NCI-H1105 treated with DMSO at 0.1 percent for 48 hours (cell line): ENCODE measurements at regions not wholly inside any gene's neighbourhood (a gene's known extent, or its start where the extent isn't known, plus 50 kb on each side); places are given as distances from the start of the nearest gene placed in this dataset.

Experiments
- DNase-seq: peaks from one replicate; lab custom pipeline; 2025; lab: John Stamatoyannopoulos, UW

DNA sequence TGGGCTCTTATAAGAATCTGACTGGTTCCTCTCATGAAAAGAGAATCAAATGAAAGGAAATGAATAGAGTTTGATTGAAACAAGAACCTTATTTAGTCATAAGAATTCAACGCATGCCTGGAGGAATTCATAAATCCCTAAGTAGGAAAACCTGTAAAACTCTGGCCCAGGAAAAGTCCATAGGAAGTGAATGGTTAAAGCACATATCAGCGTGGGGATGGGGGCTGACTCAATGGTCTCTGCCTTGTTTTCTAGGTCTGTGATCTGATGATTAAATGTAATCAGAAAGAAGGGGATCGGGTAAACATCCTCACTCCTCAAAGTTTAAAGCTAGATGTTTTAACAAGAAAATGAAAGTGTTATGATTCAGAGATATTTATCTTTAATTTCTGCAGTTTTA, 759.4 kb upstream of the C9orf72 start:
- DNase-seq = no peak

DNA sequence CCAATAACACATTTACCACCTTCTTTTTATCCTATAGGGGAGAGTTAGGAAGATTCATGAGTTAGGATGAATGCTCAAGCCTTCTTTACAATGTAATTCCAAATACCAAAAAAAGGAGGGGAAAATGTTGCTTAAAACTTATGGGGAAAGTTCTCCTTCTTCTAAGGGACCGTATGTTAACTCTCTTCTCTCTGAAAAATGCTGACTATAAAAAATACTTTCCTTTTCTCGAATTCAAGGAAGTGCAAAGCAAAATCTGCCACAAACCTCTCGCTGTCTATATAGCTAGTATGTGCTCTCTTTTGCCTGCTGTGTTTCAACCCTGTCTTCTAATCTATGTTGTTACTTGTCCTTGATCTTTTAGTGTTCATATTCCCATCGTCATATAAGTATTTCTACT, 768.6 kb upstream of the C9orf72 start:
- no peak for DNase-seq

DNA sequence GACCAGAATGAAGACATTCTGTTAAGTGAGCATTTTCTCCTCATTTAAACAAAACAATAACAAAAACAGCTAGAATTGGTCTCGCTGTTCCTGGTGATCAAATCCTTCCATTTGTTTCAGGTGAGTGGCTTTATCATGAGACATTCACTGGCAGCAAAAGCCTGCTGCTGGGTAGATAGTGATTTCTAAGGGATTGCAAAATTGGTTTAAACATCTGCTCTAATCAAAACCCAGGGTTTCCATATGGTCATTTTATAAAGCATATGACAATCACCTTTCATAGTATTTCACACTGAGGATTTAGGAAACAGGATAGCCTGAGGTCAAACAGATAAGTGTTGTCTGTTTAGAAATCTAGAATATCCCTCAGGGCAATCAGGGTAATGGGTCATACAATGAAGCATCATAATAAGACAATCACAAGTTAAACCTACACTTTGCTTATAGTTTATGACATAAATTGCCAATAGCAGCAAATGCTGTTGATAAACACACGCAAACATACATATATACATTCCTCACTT, 769.6 kb upstream of the C9orf72 start:
- no peak for DNase-seq

DNA sequence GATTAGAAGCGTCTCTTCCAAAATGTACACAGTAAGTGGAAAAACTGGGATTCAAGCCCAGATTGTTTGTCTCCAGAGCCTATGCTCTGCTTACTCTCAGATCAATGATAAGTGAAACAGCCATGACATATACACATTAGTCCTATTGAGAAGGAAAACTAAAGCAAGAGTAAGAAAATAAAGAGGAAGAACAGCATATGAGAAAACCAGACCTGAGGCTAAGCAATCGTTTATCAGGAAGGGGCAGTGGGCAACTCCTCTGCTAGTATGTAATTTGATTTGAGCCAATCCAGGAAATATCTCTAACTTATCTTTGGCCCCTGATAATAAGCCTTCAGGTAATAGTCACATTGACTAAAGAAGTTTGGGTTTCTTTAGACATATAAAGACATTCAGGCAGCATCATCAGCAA, 789.9 kb upstream of the C9orf72 start:
- peak; percentile 16 for DNase-seq

DNA sequence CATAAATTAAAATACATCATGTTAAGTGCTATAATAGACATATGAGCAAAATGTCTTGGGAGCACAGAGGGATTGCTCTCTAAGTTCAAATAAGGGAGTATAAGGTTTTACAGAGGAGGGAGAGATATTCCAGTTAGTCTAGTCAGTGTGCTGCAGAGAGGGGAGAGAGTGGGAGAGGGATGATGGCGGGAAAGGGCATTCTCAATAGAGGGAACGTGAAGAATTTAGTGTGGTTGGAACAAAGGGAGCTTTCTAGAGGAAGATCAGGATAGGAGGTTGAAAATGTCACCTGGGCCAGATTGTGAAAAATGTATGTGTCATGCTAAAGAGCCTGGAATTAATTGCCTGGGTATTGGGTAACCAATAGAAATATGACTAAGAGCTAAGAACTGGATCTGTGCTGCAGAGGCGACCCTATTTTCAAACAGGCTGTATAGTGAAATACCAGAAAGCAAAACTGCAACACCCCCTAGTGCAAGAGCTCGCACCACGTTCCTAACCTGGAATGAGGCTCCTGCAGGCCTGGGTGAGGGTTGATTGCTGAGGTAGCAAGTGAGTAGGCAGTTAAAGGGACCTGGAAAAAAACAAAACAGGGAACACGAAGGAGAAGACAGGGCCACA, 791.8 kb upstream of the C9orf72 start:
- DNase-seq = no peak

DNA sequence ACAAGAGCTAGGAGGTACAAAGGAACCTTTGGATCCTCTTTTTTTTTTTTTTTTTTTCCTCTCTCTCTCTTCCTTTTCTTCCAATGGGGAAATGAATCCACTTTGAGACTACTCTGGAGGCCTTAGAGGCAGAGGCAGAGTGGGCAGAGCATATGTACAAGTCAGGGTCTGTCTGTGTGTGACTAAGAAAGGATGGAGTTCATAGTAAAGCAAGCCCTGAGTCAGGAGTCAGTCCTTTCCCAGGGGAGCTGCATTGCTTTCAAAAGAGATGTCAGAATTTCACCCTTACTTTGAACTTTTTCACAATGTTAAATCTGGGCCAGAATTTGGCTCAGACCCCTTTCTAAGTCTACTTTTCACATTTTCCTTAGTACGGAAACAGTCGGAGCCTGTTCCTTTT, 792.4 kb upstream of the C9orf72 start:
- no peak for DNase-seq

DNA sequence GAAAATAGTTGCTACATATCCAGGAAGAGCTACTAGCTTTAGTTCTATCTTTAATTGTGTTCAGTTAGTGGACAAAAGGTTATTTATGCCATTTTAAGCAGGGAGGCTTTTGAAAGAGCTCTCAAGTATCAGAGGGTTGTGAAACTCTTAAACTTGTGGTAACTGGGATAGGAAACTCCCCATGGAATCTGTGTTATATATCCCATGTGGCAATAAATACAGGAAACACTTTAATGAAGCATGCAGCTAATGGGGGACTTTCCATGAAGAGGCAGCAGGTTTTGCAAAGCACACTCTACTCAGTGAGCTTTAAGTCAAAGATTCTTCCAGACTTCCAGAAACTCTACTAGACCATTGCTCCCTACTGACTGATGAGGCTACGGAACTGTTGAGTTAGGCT, 805.0 kb upstream of the C9orf72 start:
- DNase-seq = no peak

DNA sequence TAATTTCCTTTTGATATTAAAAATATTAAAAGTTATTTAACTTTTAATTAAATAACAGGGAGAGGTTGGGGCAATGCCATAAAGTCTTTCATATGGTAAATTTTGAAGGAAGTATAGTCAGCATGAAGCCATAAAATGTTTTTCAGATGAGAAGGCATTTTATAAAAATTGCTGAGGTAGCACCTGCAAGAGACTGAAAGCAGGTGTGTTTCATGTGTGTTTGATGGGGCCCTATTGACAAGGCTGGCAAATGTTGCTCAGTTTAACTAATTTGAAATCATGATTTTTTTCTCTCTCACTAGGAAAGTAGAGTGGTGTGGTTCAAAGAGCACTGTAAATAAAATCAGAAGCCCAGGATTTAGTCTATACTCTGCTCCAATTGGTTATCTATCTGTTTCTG, 805.8 kb upstream of the C9orf72 start:
- DNase-seq = no peak

DNA sequence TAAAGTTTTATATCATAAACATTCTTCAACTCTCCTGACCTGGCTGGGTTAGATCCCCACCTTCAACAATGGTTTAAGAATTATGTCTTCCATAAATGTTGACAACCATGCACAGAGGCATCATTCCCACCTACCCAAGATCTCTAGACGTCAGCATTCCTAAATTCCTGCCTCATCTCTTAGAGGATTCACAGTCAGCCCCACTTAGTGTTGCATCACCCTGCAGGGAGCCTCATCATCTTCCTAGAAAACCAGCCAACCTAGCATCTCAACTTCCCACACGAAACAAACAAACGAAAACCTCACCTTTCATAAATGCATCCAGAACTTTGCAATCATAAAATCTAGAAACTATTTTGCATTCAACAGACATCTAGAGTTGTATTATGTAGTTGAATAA, 816.1 kb upstream of the C9orf72 start:
- no peak for DNase-seq

DNA sequence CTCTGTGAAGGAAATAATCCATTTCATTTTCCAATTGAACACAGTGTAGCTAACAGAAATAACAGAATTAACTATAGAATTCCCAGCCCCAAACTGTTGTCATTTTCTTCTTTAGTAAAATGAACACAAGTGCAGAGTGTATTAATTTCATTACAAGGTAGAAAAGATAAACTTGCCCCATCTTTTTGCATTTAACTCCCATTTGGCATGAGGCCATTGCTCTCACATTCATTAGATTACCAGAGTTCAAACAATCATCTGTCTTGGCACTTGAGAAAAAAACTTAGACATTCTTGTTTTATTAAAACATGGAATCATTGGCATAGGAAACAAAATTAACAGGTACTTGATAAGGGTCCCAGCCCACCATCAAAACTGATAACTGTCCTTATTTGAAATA, 821.5 kb upstream of the C9orf72 start:
- DNase-seq = no peak

DNA sequence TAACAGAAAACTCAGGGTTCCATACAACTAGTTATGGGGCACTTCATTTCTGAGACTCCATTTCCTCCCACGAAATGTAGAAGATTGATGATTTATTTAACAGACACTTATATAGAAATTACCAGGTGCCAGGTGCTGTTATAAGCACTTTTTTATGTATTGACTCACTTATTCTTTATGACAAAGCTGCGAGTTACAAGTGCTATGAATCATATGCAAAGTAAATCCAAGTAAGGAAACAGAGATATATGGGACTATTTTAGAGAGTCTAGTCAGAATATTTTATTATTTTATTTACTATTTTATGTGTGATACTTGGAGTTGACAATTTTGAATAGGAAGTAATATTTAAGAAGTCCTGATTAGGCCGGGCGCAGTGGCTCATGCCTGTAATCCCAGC, 822.8 kb upstream of the C9orf72 start:
- DNase-seq = no peak

DNA sequence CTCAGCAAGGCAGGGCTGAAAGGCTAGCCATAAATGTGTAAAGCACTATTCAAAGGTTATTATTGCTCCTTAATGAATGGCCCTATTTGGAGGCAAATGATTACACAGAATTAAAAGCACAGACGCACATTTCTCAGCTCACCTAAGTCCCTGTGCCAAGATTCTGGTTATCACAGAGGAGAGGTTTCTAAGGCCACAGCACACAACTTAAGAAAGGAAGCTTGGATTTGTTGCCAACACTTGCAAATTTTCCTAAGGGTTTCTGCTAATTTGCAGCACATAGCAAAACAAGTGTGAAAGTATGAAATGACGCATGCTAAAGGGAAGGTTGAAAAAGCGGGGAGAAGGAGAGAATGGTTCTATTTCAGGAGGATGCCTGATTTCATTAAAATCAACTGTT, 834.1 kb upstream of the C9orf72 start:
- DNase-seq = no peak

DNA sequence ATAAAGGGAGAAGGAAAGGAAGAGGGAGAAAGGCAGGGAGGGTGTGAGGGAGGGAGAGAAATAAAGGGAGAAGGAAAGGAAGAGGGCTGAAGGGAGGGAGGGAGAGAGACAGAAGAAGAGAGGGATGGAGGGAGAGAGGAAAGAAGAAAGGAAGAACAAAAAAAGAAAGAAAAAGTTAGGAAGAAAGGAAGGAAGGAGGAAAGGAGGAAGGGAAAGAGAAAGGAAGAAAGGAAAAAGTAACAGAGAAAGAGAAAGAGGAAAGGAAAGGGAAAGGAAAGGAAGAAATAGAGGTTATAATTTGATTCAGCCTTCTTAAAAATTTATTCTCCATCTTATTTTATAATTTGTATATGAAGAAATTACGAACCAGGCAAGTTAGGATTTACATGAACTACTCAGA, 836.6 kb upstream of the C9orf72 start:
- no peak for DNase-seq

DNA sequence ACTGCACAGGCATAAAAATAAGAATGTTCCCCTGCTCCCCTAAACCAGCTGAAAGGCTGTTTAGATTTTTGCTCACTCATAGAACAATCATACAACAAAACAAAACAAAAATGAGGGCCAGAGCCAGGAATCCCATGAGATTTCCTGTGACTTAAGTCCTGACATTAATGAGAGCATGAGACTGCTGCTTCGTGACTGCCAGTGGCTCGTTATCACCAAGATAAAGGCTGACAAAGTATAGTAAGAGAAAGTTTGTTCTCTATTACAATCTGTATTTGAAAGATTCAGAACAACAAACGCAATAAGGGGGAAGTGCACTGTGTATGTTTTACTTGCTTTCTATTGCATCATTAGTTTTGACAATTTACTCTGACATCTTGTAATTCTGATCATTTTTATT, 837.1 kb upstream of the C9orf72 start:
- DNase-seq = peak; percentile 14

DNA sequence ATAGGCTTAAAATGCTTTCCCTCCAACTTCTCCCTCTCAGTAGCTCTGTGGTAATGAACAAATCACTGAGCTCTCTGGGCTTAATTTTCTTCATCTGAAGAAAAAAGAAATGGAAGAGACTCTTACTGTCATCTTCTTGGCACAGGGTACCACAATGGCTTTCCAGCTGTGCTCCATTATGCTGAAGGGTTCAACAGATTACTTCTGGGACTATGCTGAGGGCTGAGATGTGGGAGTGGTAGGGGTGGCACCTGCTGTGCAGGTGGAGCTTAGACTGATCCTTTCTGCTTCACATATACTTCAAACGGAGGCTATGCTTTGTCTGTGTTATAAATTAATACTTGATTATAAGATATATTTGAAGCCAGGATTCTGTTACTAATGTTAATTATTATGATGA, 840.2 kb upstream of the C9orf72 start:
- DNase-seq = no peak

DNA sequence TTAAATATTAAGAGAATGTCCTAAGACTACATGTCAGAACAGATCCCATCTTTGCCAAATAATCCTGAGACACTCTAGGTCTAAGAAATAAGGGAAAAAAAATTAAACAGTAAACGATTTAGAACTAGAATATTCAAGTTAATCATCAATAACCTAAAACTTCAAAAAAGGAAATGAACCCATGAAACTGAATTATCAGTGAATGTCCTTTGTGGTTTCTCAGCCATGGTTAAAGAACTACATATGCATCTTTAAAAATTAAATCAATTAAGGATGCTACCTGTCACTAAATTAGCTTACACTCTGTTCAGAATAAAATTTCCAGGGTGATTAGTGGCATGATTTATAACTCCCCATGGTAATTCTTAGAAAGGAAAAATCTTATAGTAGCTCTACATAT, 850.0 kb upstream of the C9orf72 start:
- no peak for DNase-seq

DNA sequence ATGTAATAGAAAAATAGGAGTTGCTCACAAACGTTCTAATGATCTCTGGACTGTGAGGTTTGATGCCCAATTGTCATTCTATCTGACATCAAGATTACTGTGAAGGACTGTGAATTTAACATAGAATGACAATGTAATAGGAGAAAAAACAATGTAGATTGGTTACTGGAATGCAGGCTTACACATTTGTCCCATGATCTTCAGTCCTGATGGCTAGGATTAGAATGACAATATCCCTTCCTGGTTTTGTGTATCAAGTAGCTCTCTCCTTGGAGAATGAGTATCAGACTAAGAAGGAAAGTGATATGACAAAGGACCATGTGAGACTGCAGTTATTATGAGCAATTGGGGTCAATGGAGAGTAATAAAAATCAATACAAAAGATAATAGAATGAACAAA, 862.2 kb upstream of the C9orf72 start:
- DNase-seq = no peak

DNA sequence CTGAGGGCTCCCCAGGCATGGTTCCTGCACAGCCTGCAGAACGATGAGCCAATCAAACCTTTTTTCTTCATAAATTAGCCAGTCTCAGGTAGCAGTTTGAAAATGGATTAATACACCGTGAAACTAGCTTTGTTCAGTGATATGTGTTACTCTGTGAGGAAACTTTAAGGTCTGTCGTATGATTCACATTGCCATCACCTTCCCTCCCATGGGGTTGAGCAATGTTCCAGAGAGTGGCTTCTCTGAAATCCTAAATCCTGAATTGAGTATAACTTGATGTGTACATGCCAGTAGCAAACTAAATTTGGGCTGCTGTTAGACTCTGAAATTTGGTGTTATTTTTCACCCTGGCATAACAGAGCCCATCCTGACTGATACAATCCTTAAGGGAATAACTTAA, 866.4 kb upstream of the C9orf72 start:
- no peak for DNase-seq

DNA sequence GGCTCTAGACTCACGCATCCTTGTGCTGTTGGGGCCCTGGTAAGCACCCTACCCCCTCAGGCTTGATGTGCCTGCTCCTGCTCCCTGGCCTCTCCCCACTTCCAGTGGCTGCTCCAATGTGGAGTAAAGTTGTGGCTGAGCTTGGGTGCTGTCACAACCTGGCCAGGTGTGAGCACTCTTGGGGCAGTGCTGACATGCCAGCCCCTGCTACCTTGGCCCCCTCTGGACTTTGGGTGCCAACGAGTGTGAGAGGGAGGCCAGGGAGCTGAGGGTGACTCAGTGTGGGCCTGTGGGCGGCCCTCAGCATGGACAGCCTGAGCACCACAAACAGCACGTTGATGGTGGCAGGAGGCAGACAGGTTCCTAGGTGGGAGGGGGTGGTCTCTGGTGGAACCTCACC, 870.2 kb upstream of the C9orf72 start:
- DNase-seq = no peak

DNA sequence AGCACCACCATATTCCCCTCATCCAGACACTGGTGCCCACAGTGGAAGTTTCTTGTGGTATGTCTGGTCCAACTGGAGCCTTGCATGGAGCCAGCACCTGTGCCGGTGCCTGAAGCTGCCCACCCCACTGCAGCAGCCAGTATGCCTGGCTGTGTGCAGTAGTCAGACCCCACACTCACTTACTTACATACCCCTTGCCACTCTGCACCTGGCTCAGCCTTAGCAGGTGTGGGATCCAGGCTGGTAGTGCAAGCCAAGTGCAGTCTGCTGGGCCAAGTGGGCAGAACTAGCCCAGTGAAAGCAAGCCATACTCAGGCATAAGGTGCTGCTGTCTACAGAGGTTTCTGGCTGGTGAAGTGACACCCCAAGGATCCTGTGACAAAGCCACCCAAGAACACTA, 871.4 kb upstream of the C9orf72 start:
- no peak for DNase-seq

DNA sequence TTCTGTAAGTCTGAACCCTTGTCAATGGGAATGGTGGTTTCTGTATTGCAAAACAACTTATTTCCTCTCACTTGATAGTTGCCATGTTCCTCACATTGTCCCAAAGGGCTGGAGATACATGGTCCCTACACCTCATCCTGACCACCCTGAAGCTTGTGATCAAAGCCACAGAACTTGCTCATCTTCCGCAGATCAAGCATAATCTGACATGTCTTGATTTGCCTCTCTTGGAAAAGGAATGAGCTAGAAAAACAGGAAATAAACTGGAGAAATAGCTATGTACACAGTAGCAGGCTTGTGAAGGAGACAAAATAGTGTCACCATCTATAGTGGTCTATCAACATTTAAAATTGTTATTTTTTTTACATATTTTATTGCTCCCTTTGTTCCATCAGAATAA, 871.9 kb upstream of the C9orf72 start:
- DNase-seq = no peak

DNA sequence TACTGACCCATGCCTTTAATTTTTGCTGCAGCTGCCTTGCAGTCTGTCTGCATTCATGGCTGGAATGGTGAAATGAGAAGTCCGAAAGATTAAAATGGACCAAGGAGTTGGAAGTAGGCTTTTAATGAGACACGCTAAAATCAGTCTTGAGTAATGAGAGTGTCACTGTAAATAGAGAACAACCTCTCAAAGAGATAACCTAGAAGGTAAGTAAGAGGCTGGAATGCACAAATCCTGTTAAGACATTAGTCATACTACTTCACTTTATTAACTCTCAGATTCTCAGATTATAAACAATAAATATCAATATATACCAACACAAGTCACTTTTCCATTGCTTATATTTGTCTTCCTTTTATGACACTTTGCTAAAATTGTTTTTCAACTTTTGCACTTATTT, 880.6 kb upstream of the C9orf72 start:
- DNase-seq = no peak

DNA sequence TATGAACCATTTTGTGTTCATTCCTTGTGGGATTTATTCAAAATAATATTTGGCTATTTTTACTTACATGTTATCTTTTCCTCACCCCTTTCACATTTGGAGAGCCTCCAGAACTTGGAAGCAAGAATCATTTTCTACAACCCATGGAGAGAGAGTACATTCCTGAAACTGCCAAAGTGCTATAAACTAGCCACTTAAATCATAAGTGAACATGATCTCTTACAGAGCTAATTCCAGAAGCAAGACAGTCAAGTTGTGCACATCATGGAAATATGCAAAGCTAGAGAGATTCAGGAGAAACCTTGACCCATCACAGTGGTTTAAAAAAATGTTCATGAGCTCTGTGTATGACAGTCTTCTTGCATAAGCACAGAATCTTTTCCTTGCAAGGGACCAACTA, 883.6 kb upstream of the C9orf72 start:
- DNase-seq = no peak

DNA sequence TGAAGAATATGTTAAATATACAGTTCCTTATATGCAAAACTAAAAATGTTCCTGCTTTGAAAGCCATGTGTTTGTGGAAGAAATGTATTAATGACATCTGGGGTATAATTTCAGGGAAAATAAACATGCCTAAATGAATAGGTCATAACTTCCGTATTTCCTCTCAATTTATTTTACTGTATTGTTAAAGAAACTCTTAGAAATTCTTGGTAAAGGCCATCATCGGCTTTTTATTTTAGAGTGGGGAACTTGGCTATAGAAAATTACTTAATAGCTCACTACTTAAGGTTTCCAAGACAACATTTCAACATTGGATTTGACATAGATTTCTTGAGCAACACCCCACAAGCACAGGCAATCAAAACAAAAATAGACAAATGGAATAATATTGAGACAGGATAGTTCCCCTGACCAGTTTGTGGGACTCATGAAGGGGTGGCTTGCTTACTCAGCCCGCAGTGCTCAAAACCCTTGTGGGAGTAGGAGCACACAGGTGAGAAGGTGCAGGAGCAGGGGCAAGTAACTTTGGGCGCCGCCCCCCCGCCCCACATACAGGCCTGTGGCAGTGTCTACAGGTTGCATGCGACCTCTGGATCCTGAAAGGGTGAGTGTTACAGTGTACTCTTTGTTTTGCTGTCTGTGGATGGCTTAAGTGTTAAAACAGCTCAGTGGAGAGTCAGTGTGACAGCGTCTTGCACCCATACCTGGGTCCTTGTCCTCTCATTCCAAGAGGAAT, 891.4 kb upstream of the C9orf72 start:
- DNase-seq = no peak
